Vagina (tissue), 2 donors: ENCODE measurements at regions not wholly inside any gene's neighbourhood (a gene's known extent, or its start where the extent isn't known, plus 50 kb on each side); places are given as distances from the start of the nearest gene placed in this dataset.

Experiments
- DNase-seq, 2 donors: peaks; one replicate each; pipeline ENCODE4 v3.0.0-alpha.2; 2017; ENCODE audit errors: extremely low spot score in 2 of 2
- H3K27ac ChIP-seq: fragments of 200-600 bp; sonication (generic); one replicate; pipeline ENCODE4 v1.5.1; 2019
- H3K27me3 ChIP-seq: fragments of 200-600 bp; sonication (generic); one replicate; pipeline ENCODE4 v1.5.1; 2019
- H3K36me3 ChIP-seq, 2 donors: fragments of 200-600 bp; sonication (generic); one replicate each; pipeline ENCODE4 v1.5.1; 2017 to 2019
- H3K4me1 ChIP-seq: fragments of 200-600 bp; sonication (generic); one replicate; pipeline ENCODE4 v1.5.1; 2019
- H3K4me3 ChIP-seq, 2 donors: fragments of 200-600 bp; sonication (generic); 1 replicate in 1 of 2; 2 replicates in 1 of 2; pipeline ENCODE4 v1.5.1; 2016 to 2019
- H3K9me3 ChIP-seq: fragments of 200-600 bp; sonication (generic); one replicate; pipeline ENCODE4 v1.5.1; 2019
- CTCF ChIP-seq, 3 experiments: fragments of 450-650 bp in 2 of 3; fragments of 200-600 bp in 1 of 3; sonication (generic) in 1 of 3; IDR thresholded peaks; one replicate each; pipeline ENCODE4 v1.5.1; 2017 to 2019; ENCODE audit warnings: antibody characterized with exemption in 3 of 3, mild to moderate bottlenecking in 2 of 3, moderate library complexity in 2 of 3
- POLR2A ChIP-seq, 2 donors: fragments of 450-650 bp; IDR thresholded peaks; one replicate each; pipeline ENCODE4 v1.6.1; 2017; ENCODE audit warnings: antibody characterized with exemption in 2 of 2, mild to moderate bottlenecking in 2 of 2, moderate library complexity in 2 of 2
- POLR2AphosphoS5 ChIP-seq, 2 donors: sonication (generic); formaldehyde crosslinking; IDR thresholded peaks; one replicate each; pipeline ENCODE4 v1.9.0; 2017; ENCODE audit warnings: antibody characterized with exemption in 2 of 2, mild to moderate bottlenecking in 2 of 2, low read depth in 1 of 2; ENCODE audit not compliant: insufficient read depth in 1 of 2
- intact Hi-C: fragments of 100-400 bp; cut with DNase I; formaldehyde crosslinking; loops from one replicate; pipeline ENCODE4 v1.15.1; 2023

DNA sequence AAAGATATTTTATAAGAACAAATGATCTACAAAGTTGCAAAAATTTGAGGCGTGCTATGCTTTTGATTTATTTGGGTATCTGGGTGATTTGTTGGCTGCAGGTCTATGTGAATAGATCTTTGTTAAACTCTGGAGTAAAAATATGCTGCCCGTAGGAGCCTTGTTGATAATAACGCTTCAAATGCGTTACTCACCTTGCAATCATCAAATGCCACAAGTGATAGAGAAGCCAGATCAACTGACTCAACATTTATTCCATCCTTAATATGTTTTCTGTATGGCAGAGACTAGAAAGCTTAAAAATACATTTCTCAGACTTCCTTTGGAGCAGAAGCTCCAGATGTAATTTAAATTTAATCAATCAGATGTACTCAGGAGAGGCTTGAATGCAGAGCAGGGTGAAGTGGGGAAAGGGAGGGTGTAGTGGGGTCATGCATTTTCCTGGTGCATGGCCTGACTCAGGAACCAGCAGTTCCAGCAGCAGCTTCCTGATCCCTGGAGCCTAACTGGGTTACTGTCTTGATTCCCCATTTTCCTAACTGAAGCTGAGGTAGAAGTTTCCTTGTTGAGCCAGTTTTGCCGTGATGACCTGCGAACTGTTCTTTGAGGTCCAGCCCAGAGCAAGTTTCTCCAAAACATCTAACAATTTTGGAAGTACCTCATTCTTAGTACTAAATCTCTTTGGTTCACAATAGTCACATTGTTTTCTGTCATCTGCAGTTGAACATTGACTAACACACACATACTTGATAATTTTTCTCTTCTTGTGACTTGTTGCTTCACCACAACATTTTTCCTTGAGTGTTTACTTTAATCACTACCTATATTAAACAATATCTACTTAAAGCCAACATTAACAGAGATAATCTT, 284.7 kb upstream of the CWC22 start:
- Histone ChIP-seq H3K27me3 (no peaks in the 10 kb centered on the region), H3K4me1 (no peaks in the 10 kb centered on the region), H3K36me3 (no peaks in the 10 kb centered on the region), H3K27ac (no peak overlapping the region), H3K9me3 (no peaks in the 10 kb centered on the region), H3K4me3 (no peak overlapping the region)
- TF ChIP-seq CTCF (IDR thresholded peaks at IDR 0.05) (no peak), POLR2AphosphoS5 (IDR thresholded peaks at IDR 0.05; ENCODE audit: insufficient read depth in 1 of 2, low read depth in 1 of 2) (no peak), POLR2A (IDR thresholded peaks at IDR 0.05) (no peak)
- intact Hi-C loops, result no loop called here
- DNase-seq, result no peak

GRCh38 chr2:180291060-180291459, 284.0 kb upstream of the CWC22 start:
- intact Hi-C loops, result no loop called here
- no peak for TF ChIP-seq POLR2AphosphoS5 (IDR thresholded peaks at IDR 0.05; ENCODE audit: insufficient read depth in 1 of 2, low read depth in 1 of 2)
- TF ChIP-seq POLR2A (IDR thresholded peaks at IDR 0.05), result no peak
- no peak for TF ChIP-seq CTCF (IDR thresholded peaks at IDR 0.05)

DNA sequence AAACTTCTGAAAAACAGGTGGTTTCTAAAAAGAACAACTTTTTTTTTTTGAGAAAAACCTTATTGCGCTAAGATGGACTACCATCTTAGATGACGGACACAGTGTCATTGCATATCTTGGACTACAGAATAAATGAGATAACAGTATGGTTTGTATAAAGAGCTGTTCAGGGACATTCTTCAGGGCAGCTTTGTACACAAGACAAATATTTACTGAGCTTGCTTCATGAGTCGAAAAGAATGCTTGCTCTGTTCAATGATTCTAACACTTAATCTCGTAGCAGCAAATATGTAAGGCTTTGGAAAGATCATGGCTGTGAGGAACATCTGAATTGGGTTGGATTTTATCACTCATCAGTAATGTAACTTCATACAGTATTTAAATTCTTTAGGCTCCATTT, 282.5 kb upstream of the CWC22 start:
- Histone ChIP-seq H3K4me1 (no peaks in the 10 kb centered on the region), H3K4me3 (no peak overlapping the region), H3K36me3 (no peaks in the 10 kb centered on the region), H3K9me3 (no peaks in the 10 kb centered on the region), H3K27ac (no peak overlapping the region), H3K27me3 (no peaks in the 10 kb centered on the region)
- DNase-seq, result no peak
- intact Hi-C loops, result no loop called here
- TF ChIP-seq POLR2A (IDR thresholded peaks at IDR 0.05), result no peak
- TF ChIP-seq CTCF (IDR thresholded peaks at IDR 0.05), result no peak
- TF ChIP-seq POLR2AphosphoS5 (IDR thresholded peaks at IDR 0.05; ENCODE audit: insufficient read depth in 1 of 2, low read depth in 1 of 2), result no peak

More at GRCh38 chr2:180291060-180291459, 284.0 kb upstream of the CWC22 start:
- DNase-seq, result no peak
- Histone ChIP-seq H3K36me3 (no peaks in the 10 kb centered on the region), H3K4me1 (no peaks in the 10 kb centered on the region), H3K27ac (no peak overlapping the region), H3K9me3 (no peaks in the 10 kb centered on the region), H3K27me3 (no peaks in the 10 kb centered on the region), H3K4me3 (no peak overlapping the region)

DNA sequence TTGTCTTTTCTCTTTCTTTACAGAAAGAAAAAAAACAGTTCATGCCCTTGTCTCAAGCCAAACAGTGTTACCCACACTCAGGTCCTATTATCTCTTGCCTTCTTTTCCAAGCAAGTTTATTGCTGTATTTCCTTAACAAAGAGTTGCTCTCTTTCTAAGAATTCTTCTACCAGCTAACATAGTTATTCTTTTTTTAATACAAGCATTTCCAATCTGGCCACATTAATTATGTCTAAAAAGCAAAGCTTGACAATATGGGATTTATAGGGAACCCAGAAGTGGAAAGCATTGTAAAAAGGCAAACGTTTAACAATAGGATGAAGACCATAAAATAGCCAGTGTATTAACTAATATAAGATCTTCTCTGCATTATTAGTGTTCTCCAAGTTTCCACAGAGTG, 272.5 kb upstream of the CWC22 start:
- Histone ChIP-seq H3K9me3 (no peaks in the 10 kb centered on the region), H3K4me1 (no peaks in the 10 kb centered on the region), H3K4me3 (no peak overlapping the region), H3K36me3 (no peaks in the 10 kb centered on the region), H3K27me3 (no peaks in the 10 kb centered on the region), H3K27ac (no peak overlapping the region)
- intact Hi-C loops, result no loop called here
- TF ChIP-seq POLR2AphosphoS5 (IDR thresholded peaks at IDR 0.05; ENCODE audit: insufficient read depth in 1 of 2, low read depth in 1 of 2), result no peak
- TF ChIP-seq CTCF (IDR thresholded peaks at IDR 0.05), result no peak
- no peak for TF ChIP-seq POLR2A (IDR thresholded peaks at IDR 0.05)
- DNase-seq, result no peak

DNA sequence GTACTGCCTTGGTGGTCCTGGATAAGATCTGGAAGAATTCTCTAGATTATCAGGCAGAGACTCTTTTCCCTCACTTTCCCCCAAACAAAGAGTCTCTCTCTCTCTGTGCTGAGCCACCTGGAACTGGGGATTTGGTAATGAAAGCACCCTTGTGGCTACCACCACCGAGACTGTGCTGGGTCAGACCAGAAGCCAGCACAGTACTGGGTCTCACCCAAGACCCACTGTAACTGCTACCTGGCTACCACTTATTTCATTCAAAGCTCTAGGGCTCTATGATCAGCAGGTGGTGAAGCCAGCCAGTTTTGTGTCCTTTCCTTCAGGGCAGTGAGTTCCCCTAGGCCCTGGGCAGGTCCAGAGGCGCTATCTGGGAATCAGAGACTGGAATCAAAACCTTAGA, 269.6 kb upstream of the CWC22 start:
- DNase-seq, result no peak
- Histone ChIP-seq H3K9me3 (no peaks in the 10 kb centered on the region), H3K4me3 (no peak overlapping the region), H3K4me1 (no peaks in the 10 kb centered on the region), H3K27ac (no peak overlapping the region), H3K27me3 (no peaks in the 10 kb centered on the region), H3K36me3 (no peaks in the 10 kb centered on the region)
- intact Hi-C loops, result no loop called here
- TF ChIP-seq CTCF (IDR thresholded peaks at IDR 0.05), result no peak
- no peak for TF ChIP-seq POLR2A (IDR thresholded peaks at IDR 0.05)
